ENCODE measurements at regions not wholly inside any gene's neighbourhood (a gene's known extent, or its start where the extent isn't known, plus 50 kb on each side); places are given as distances from the start of the nearest gene placed in this dataset.

GRCh38 chr2:133992454-133992853 lies 261.4 kb upstream of the MGAT5 start:
- no peak overlapping the region for H3K23ac ChIP-seq (ENCODE audit: insufficient read length, low read depth, low read length)
- no peak for DNase-seq
- no peak for TF ChIP-seq CTCF (conservative IDR thresholded peaks at IDR 0.05)
- H2AK5ac ChIP-seq (ENCODE audit: insufficient read length, low read length), result no peak overlapping the region
- H4K91ac ChIP-seq (ENCODE audit: insufficient read length, low read depth, low read length), result no peak overlapping the region
- H3K36me3 Mint-ChIP-seq (ENCODE audit: insufficient read depth in 1 of 3, low read depth in 3 of 3), result no peaks in the 10 kb centered on the region
- H3K4ac ChIP-seq (ENCODE audit: low read depth, low read length), result no peak overlapping the region
- H3K9ac ChIP-seq (ENCODE audit: extremely low read depth, insufficient read length, low read length), result no peak overlapping the region
- H4K8ac ChIP-seq (replicated peaks; ENCODE audit: insufficient read length, low read depth, low read length), result no peak overlapping the region
- peaks cover 2% of the 10 kb centered on the region for H3K27me3 Mint-ChIP-seq (ENCODE audit: low read depth)
- H3K4me1 Mint-ChIP-seq, result peaks cover 0 to 6% of the 10 kb centered on the region in 2 experiments; a peak in 2 of 4 replicates
- no peak overlapping the region for H3K14ac ChIP-seq (ENCODE audit: insufficient read depth, low read length)
- H3K27ac ChIP-seq (ENCODE audit: insufficient read length, low read depth, low read length), result no peak overlapping the region
- H4K20me1 ChIP-seq (ENCODE audit: control insufficient read depth, insufficient read depth, insufficient read length), result no peaks in the 10 kb centered on the region
- no peaks in the 10 kb centered on the region for H3K4me1 ChIP-seq (ENCODE audit: insufficient read depth, low read length)
- no peak overlapping the region for H2BK20ac ChIP-seq (ENCODE audit: low read depth, low read length, poor library complexity, severe bottlenecking)
- no peaks in the 10 kb centered on the region for H3K23me2 ChIP-seq (ENCODE audit: insufficient read length, low read depth, low read length, poor library complexity, severe bottlenecking)
- no peak overlapping the region for H3K56ac ChIP-seq (ENCODE audit: insufficient read length, low read depth, low read length)
- H2BK12ac ChIP-seq (ENCODE audit: insufficient read length, low read depth, low read length), result no peak overlapping the region
- no peaks in the 10 kb centered on the region for H3K9me3 Mint-ChIP-seq
- no peak overlapping the region for H2BK5ac ChIP-seq (ENCODE audit: insufficient read length, low read length)
- H3K27me3 ChIP-seq (ENCODE audit: insufficient read depth, low read length), result no peaks in the 10 kb centered on the region
- H4K5ac ChIP-seq (ENCODE audit: insufficient read length, low read depth, low read length), result no peak overlapping the region
- H3K27ac Mint-ChIP-seq, result no peak overlapping the region
- H2BK15ac ChIP-seq (ENCODE audit: low read depth, low read length), result no peak overlapping the region
- H2BK120ac ChIP-seq (ENCODE audit: low read depth, low read length, poor library complexity, severe bottlenecking), result no peak overlapping the region
- no peaks in the 10 kb centered on the region for H3K79me2 ChIP-seq (ENCODE audit: insufficient read depth, low read length)
- no peak overlapping the region for H3K18ac ChIP-seq (ENCODE audit: insufficient read length, low read depth, low read length)
- H3K79me1 ChIP-seq (ENCODE audit: insufficient read depth, low read depth, low read length, poor library complexity, severe bottlenecking), result no peaks in the 10 kb centered on the region
- H3K4me3 Mint-ChIP-seq, result no peak overlapping the region
- no CpG with 5 or more reads among the region's 1 CpG for WGBS (ENCODE audit: extremely low coverage, insufficient read length, low lambda C conversion rate)
- no peaks in the 10 kb centered on the region for H3K9me3 ChIP-seq (ENCODE audit: control insufficient read depth, low read depth, low read length)
- no peak overlapping the region for H3K4me2 ChIP-seq (ENCODE audit: insufficient read depth, insufficient read length, low read length)
- H2AFZ ChIP-seq (ENCODE audit: low read length), result no peak overlapping the region
- H3T11ph ChIP-seq (ENCODE audit: low read length), result no peak overlapping the region
